Hepatocyte (in vitro differentiated cells): ENCODE measurements at regions not wholly inside any gene's neighbourhood (a gene's known extent, or its start where the extent isn't known, plus 50 kb on each side); places are given as distances from the start of the nearest gene placed in this dataset.

Source experiments
- DNase-seq: peaks from one replicate; pipeline ENCODE4 v3.0.0-alpha.2; 2016; ENCODE audit warnings: low spot score
- H2AFZ ChIP-seq: fragments of 200-600 bp; sonication (generic); 2 replicates; pipeline ENCODE4 v1.6.0; 2016; ENCODE audit warnings: antibody characterized with exemption, mild to moderate bottlenecking
- H3K27ac ChIP-seq: fragments of 200-600 bp; sonication (generic); 2 replicates; pipeline ENCODE4 v1.5.1; 2016; ENCODE audit warnings: mild to moderate bottlenecking
- H3K27me3 ChIP-seq: fragments of 200-600 bp; sonication (generic); 2 replicates; pipeline ENCODE4 v1.6.1; 2016
- H3K36me3 ChIP-seq: fragments of 200-600 bp; sonication (generic); replicated peaks from 2 replicates; pipeline ENCODE4 v1.5.1; 2016; ENCODE audit warnings: low read depth; ENCODE audit not compliant: insufficient read depth
- H3K4me1 ChIP-seq: fragments of 200-600 bp; sonication (generic); 2 replicates; pipeline ENCODE4 v1.5.1; 2016; ENCODE audit warnings: mild to moderate bottlenecking, moderate library complexity; ENCODE audit not compliant: insufficient read depth
- H3K4me2 ChIP-seq: fragments of 200-600 bp; sonication (generic); 2 replicates; pipeline ENCODE4 v1.6.0; 2016
- H3K4me3 ChIP-seq: fragments of 200-600 bp; sonication (generic); 2 replicates; pipeline ENCODE4 v1.5.1; 2016; ENCODE audit warnings: mild to moderate bottlenecking
- H3K79me2 ChIP-seq: fragments of 200-600 bp; sonication (generic); 2 replicates; pipeline ENCODE4 v1.6.0; 2017; ENCODE audit warnings: mild to moderate bottlenecking
- H3K9me2 ChIP-seq: fragments of 200-600 bp; sonication (generic); replicated peaks from 2 replicates; pipeline ENCODE4 v1.6.0; 2017; ENCODE audit warnings: mild to moderate bottlenecking; ENCODE audit not compliant: insufficient read depth
- H3K9me3 ChIP-seq: fragments of 200-600 bp; sonication (generic); 2 replicates; pipeline ENCODE4 v1.5.1; 2016; ENCODE audit warnings: low read depth, mild to moderate bottlenecking
- H4K20me1 ChIP-seq: fragments of 200-600 bp; sonication (generic); 2 replicates; pipeline ENCODE4 v1.6.0; 2016; ENCODE audit warnings: mild to moderate bottlenecking; ENCODE audit not compliant: insufficient read depth, poor library complexity, severe bottlenecking
- EZH2 ChIP-seq: fragments of 200-600 bp; sonication (generic); IDR thresholded peaks from 2 replicates; pipeline ENCODE4 v1.6.1; 2016; ENCODE audit warnings: antibody characterized with exemption, mild to moderate bottlenecking, borderline replicate concordance
- EZH2phosphoT487 ChIP-seq: fragments of 200-600 bp; sonication (generic); IDR thresholded peaks from one replicate; pipeline ENCODE4 v1.6.1; 2018; ENCODE audit warnings: antibody characterized with exemption, mild to moderate bottlenecking, low read depth, moderate library complexity; ENCODE audit not compliant: unreplicated experiment, severe bottlenecking
- WGBS: methylation state at CpG from one replicate; pipeline ENCODE4 v1.1.6; 2016; ENCODE audit warnings: low lambda C conversion rate; ENCODE audit errors: missing lambda C conversion rate; 5-methylcytosine and 5-hydroxymethylcytosine counted together
- TF ChIP-seq, protein P1 (sequence below): fragments of 200-600 bp; sonication (generic); IDR thresholded peaks from 2 replicates; pipeline ENCODE4 v1.5.1; 2016; ENCODE audit warnings: antibody characterized with exemption, mild to moderate bottlenecking; ENCODE audit not compliant: poor library complexity

DNA sequence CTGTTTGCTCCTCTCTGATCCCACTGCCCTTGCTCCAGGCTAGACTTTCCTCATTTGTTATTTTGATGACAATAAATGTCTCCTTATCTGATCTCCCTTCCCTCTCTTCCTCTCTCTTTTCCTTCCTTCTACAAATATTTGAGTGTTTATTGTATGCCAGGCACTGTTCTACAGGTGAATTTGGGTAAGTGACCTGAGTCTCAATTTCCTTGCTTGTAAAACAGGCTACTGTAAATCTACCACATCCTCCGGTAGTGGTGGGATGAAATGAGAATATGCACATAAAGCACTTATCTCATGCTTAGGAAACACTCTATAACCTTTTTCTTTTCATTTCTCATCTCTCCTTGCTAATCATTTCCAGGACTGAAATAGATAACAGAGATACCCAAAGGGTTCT is 86.4 kb downstream of the HMHB1 start:
- H4K20me1 ChIP-seq: no peaks in the 10 kb centered on the region
- H3K9me2 ChIP-seq: no peaks in the 10 kb centered on the region
- H3K36me3 ChIP-seq: no peaks in the 10 kb centered on the region
- no peak overlapping the region for H3K4me3 ChIP-seq
- no peaks in the 10 kb centered on the region for H3K79me2 ChIP-seq
- peak overlapping the region; percentile 30 for H3K27ac ChIP-seq
- H3K9me3 ChIP-seq: no peaks in the 10 kb centered on the region
- H3K27me3 ChIP-seq: no peaks in the 10 kb centered on the region
- no peak for DNase-seq
- no peak for TF ChIP-seq EZH2phosphoT487
- TF ChIP-seq, protein P1, sequence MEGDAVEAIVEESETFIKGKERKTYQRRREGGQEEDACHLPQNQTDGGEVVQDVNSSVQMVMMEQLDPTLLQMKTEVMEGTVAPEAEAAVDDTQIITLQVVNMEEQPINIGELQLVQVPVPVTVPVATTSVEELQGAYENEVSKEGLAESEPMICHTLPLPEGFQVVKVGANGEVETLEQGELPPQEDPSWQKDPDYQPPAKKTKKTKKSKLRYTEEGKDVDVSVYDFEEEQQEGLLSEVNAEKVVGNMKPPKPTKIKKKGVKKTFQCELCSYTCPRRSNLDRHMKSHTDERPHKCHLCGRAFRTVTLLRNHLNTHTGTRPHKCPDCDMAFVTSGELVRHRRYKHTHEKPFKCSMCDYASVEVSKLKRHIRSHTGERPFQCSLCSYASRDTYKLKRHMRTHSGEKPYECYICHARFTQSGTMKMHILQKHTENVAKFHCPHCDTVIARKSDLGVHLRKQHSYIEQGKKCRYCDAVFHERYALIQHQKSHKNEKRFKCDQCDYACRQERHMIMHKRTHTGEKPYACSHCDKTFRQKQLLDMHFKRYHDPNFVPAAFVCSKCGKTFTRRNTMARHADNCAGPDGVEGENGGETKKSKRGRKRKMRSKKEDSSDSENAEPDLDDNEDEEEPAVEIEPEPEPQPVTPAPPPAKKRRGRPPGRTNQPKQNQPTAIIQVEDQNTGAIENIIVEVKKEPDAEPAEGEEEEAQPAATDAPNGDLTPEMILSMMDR: no peak
- no peak for TF ChIP-seq EZH2
- H3K4me2 ChIP-seq: peak overlapping the region; percentile 61
- peaks cover 25% of the 10 kb centered on the region for H3K4me1 ChIP-seq
- H2AFZ ChIP-seq: no peak overlapping the region
- 30% methylated on average over 1 of the region's 1 CpG for WGBS

DNA sequence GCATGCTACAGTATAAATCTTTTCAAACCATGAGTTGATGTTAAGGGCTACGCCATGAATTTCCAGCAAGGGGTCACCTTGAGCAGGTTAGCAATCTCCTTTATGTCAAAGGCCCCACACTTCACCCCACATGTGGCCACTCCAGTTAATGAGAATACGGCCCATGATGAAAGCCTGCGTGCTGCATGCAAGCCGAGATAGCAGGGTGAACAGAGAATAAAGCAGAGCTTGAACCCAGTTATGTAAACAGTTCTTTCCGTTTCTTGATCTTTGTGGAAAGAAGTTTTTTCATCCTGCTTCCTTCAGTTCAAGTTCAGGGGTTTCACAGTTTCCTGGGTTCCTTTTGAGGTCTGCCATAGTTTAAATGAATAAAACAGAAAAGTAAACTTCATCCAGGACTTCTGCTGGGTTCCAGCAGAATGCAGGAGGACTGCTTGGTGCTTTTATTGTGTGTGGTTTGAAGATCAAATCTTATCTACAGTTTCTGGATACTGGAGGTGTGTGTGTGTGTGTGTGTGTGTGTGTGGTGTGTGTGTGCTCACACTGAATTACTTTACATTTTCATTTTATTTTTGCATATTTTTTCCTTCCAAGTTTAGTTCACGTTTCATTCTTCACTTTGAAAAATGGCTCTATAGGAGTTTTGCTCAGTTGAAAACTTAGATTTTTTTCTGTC is 87.1 kb downstream of the HMHB1 start:
- Histone ChIP-seq H3K4me1 (peaks cover 25% of the 10 kb centered on the region), H3K79me2 (no peaks in the 10 kb centered on the region), H2AFZ (no peak overlapping the region), H3K4me2 (peak overlapping the region; percentile 61), H3K4me3 (no peak overlapping the region), H3K27me3 (no peaks in the 10 kb centered on the region), H4K20me1 (no peaks in the 10 kb centered on the region), H3K36me3 (no peaks in the 10 kb centered on the region), H3K9me3 (no peaks in the 10 kb centered on the region), H3K27ac (peak overlapping the region; percentile 30), H3K9me2 (no peaks in the 10 kb centered on the region)
- TF ChIP-seq EZH2 (no peak), EZH2phosphoT487 (no peak)
- TF ChIP-seq, protein P1: no peak
- 28% methylated on average over 6 of the region's 6 CpGs for WGBS
- DNase-seq: no peak

DNA sequence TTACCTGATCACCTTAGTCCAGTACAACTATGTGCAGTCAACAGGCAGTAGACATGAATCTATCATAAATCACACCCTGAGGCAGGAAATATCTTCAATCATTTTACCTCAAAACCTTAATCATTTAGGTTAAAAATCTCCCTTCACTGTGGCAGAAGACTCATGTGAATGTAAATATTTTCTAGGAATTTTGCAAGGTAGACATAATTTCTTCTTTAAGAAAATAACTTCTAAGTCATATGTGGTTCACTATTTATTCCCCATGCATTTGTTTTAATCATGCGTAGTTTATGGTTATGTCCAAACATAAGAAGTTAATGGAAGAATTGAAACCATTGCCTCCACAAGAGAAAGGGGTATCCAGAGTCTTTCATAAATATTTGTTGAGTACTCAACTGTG is 97.0 kb downstream of the HMHB1 start:
- Histone ChIP-seq H4K20me1 (no peaks in the 10 kb centered on the region), H3K4me1 (no peaks in the 10 kb centered on the region), H3K27ac (no peak overlapping the region), H3K36me3 (no peaks in the 10 kb centered on the region), H3K4me3 (no peak overlapping the region), H3K9me3 (no peaks in the 10 kb centered on the region), H3K79me2 (no peaks in the 10 kb centered on the region), H3K4me2 (no peak overlapping the region), H3K9me2 (no peaks in the 10 kb centered on the region), H3K27me3 (no peaks in the 10 kb centered on the region), H2AFZ (no peak overlapping the region)
- no peak for DNase-seq
- TF ChIP-seq, protein P1: no peak
- no peak for TF ChIP-seq EZH2phosphoT487
- TF ChIP-seq EZH2: no peak
- 91% methylated on average over 1 of the region's 1 CpG for WGBS
